OCI-LY7 (cell line): ENCODE measurements at regions not wholly inside any gene's neighbourhood (a gene's known extent, or its start where the extent isn't known, plus 50 kb on each side); places are given as distances from the start of the nearest gene placed in this dataset.

Experiments
- BruUV-seq: library from RNA; stranded (reverse); fragments of 400-500 nt; replicated peaks from 2 replicates; lab custom pipeline; 2021; lab: Mats Ljungman, UMichigan
- CTCF ChIA-PET: fragments of 300-600 bp; sonication (Branson Sonifier 250); formaldehyde crosslinking; loops from one replicate; lab custom pipeline; 2022; ENCODE audit warnings: antibody characterized with exemption; ENCODE audit not compliant: unreplicated experiment; lab: Charles Lee
- POLR2A ChIA-PET: fragments of 300-600 bp; sonication (Branson Sonifier 250); formaldehyde crosslinking; loops from one replicate; lab custom pipeline; 2022; ENCODE audit warnings: antibody characterized with exemption; lab: Charles Lee
- DNase-seq: peaks from one replicate; pipeline ENCODE4 v3.0.0-alpha.2; 2015; ENCODE audit warnings: low spot score
- H2AFZ ChIP-seq: fragments of 200-600 bp; sonication (generic), shearing (Covaris generic); 2 replicates; pipeline ENCODE4 v1.6.1; 2014; ENCODE audit warnings: mild to moderate bottlenecking, antibody characterized with exemption, low read length, moderate library complexity
- H3K27ac ChIP-seq: fragments of 200-600 bp; sonication (generic); 2 replicates; pipeline ENCODE4 v1.5.1; 2014; ENCODE audit warnings: mixed run types, low read depth, mild to moderate bottlenecking, moderate library complexity, low read length, inconsistent platforms; ENCODE audit not compliant: poor library complexity, severe bottlenecking
- H3K36me3 ChIP-seq: fragments of 200-600 bp; sonication (generic); 2 replicates; pipeline ENCODE4 v1.6.1; 2014; ENCODE audit warnings: mild to moderate bottlenecking, antibody characterized with exemption, low read length, moderate library complexity, mixed read lengths; ENCODE audit not compliant: insufficient read depth
- H3K4me1 ChIP-seq: fragments of 200-600 bp; sonication (generic); 2 replicates; pipeline ENCODE4 v1.5.1; 2014; ENCODE audit warnings: mild to moderate bottlenecking, low read length; ENCODE audit not compliant: insufficient read depth, poor library complexity, severe bottlenecking
- H3K4me2 ChIP-seq: fragments of 200-600 bp; sonication (generic); 2 replicates; pipeline ENCODE4 v1.6.1; 2014; ENCODE audit warnings: mild to moderate bottlenecking, low read length
- H3K4me3 ChIP-seq: fragments of 200-600 bp; sonication (generic); 2 replicates; pipeline ENCODE4 v1.5.1; 2014; ENCODE audit warnings: mild to moderate bottlenecking, low read depth, low read length; ENCODE audit not compliant: poor library complexity, severe bottlenecking
- H3K79me2 ChIP-seq: fragments of 200-600 bp; sonication (generic); 2 replicates; pipeline ENCODE4 v1.6.1; 2016; ENCODE audit warnings: low read depth, mild to moderate bottlenecking, low read length, moderate library complexity, mixed read lengths; ENCODE audit not compliant: insufficient read depth
- H3K9me2 ChIP-seq: fragments of 200-600 bp; sonication (generic); 2 replicates; pipeline ENCODE4 v1.6.1; 2016; ENCODE audit warnings: mild to moderate bottlenecking, low read length, mixed read lengths; ENCODE audit not compliant: insufficient read depth
- H3K9me3 ChIP-seq: fragments of 200-600 bp; sonication (generic); 2 replicates; pipeline ENCODE4 v1.6.1; 2014; ENCODE audit warnings: mild to moderate bottlenecking, mixed run types, low read length, mixed read lengths
- H4K20me1 ChIP-seq: fragments of 200-600 bp; sonication (generic); 2 replicates; pipeline ENCODE4 v1.6.1; 2014; ENCODE audit warnings: mild to moderate bottlenecking, antibody characterized with exemption, low read length, moderate library complexity, mixed read lengths; ENCODE audit not compliant: insufficient read depth
- CTCF ChIP-seq: fragments of 200-600 bp; sonication (generic); conservative IDR thresholded peaks from 2 replicates; pipeline ENCODE4 v1.5.1; 2014; ENCODE audit warnings: mild to moderate bottlenecking, antibody characterized with exemption, low read length, moderate library complexity, mixed read lengths
- EZH2phosphoT487 ChIP-seq: fragments of 200-600 bp; sonication (generic); IDR thresholded peaks from 2 replicates; pipeline ENCODE4 v1.6.1; 2018; ENCODE audit warnings: low read depth, borderline replicate concordance, mild to moderate bottlenecking, mixed run types, antibody characterized with exemption, low read length, moderate library complexity, mixed read lengths
- intact Hi-C: fragments of 100-400 bp; cut with micrococcal nuclease; formaldehyde crosslinking; loops from one replicate; pipeline ENCODE4 v1.10.0; 2022; ENCODE audit not compliant: unreplicated experiment

- H3K9me3 ChIP-seq = no peaks in the 10 kb centered on the region
- H3K36me3 ChIP-seq = no peaks in the 10 kb centered on the region
- ChIA-PET POLR2A (no interaction called here), CTCF (no interaction called here)
- no peak overlapping the region for H3K4me2 ChIP-seq
- no peak overlapping the region for H3K27ac ChIP-seq
- no peaks in the 10 kb centered on the region for H3K4me1 ChIP-seq
- no peak for TF ChIP-seq EZH2phosphoT487
- TF ChIP-seq CTCF = no peak
- no peak for DNase-seq
- BruUV-seq = no TSS peak
- intact Hi-C loops = no loop called here
- H4K20me1 ChIP-seq = no peaks in the 10 kb centered on the region
- H3K9me2 ChIP-seq = no peaks in the 10 kb centered on the region
- H3K79me2 ChIP-seq = no peaks in the 10 kb centered on the region
- no peak overlapping the region for H3K4me3 ChIP-seq
- H2AFZ ChIP-seq = no peak overlapping the region
Measured at GRCh38 chrX:39168609-39169008, 367.4 kb downstream of the MID1IP1 start.

- DNase-seq = no peak
- H3K9me3 ChIP-seq = no peaks in the 10 kb centered on the region
- H3K4me3 ChIP-seq = no peak overlapping the region
- POLR2A ChIA-PET = no interaction called here
- H3K27ac ChIP-seq = no peak overlapping the region
- no peaks in the 10 kb centered on the region for H3K9me2 ChIP-seq
- no TSS peak for BruUV-seq
- H4K20me1 ChIP-seq = no peaks in the 10 kb centered on the region
- no peaks in the 10 kb centered on the region for H3K4me1 ChIP-seq
- no peak overlapping the region for H2AFZ ChIP-seq
- intact Hi-C loops = no loop called here
- CTCF ChIA-PET = no interaction called here
- H3K79me2 ChIP-seq = no peaks in the 10 kb centered on the region
- no peak overlapping the region for H3K4me2 ChIP-seq
- TF ChIP-seq EZH2phosphoT487 (no peak), CTCF (no peak)
- H3K36me3 ChIP-seq = no peaks in the 10 kb centered on the region
Measured at GRCh38 chrX:39169976-39170375, 368.7 kb downstream of the MID1IP1 start.

GRCh38 chrX:39170464-39170863, 369.2 kb downstream of the MID1IP1 start:
- no peak overlapping the region for H2AFZ ChIP-seq

More at GRCh38 chrX:39170464-39170863, 369.2 kb downstream of the MID1IP1 start:
- Histone ChIP-seq H3K4me2 (no peak overlapping the region), H3K9me2 (no peaks in the 10 kb centered on the region), H3K79me2 (no peaks in the 10 kb centered on the region), H4K20me1 (no peaks in the 10 kb centered on the region), H3K4me1 (no peaks in the 10 kb centered on the region), H3K4me3 (no peak overlapping the region), H3K9me3 (no peaks in the 10 kb centered on the region), H3K27ac (no peak overlapping the region), H3K36me3 (no peaks in the 10 kb centered on the region)
- POLR2A ChIA-PET = no interaction called here
- BruUV-seq = no TSS peak
- TF ChIP-seq EZH2phosphoT487 (no peak), CTCF (no peak)
- CTCF ChIA-PET = no interaction called here
- intact Hi-C loops = no loop called here
- no peak for DNase-seq
